WTC11 (cell line): ENCODE measurements at regions not wholly inside any gene's neighbourhood (a gene's known extent, or its start where the extent isn't known, plus 50 kb on each side); places are given as distances from the start of the nearest gene placed in this dataset.

ENCODE experiments used
- CTCF ChIP-seq: fragments of 200-600 bp; IDR thresholded peaks from 2 replicates; pipeline ENCODE4 v1.8.0; 2022; ENCODE audit warnings: antibody characterized with exemption
- GABPB1 ChIP-seq: sonication (generic); formaldehyde crosslinking; IDR thresholded peaks from 2 replicates; pipeline ENCODE4 v1.8.1; 2023; ENCODE audit warnings: mild to moderate bottlenecking, missing genetic modification reagents
- NFE2L1 ChIP-seq: sonication (generic); formaldehyde crosslinking; IDR thresholded peaks from 2 replicates; pipeline ENCODE4 v1.8.1; 2023; ENCODE audit warnings: missing genetic modification reagents
- PREB ChIP-seq: sonication (generic); formaldehyde crosslinking; IDR thresholded peaks from 2 replicates; pipeline ENCODE4 v1.8.1; 2022; ENCODE audit warnings: mild to moderate bottlenecking, missing genetic modification reagents, moderate library complexity, borderline replicate concordance
- SP1 ChIP-seq: sonication (generic); formaldehyde crosslinking; conservative IDR thresholded peaks from 2 replicates; pipeline ENCODE4 v1.8.1; 2022; ENCODE audit warnings: missing genetic modification reagents
- ZNF121 ChIP-seq: sonication (generic); formaldehyde crosslinking; IDR thresholded peaks from 2 replicates; pipeline ENCODE4 v1.8.0; 2023; ENCODE audit warnings: missing genetic modification reagents
- ZNF416 ChIP-seq: fragments of 250-450 bp; sonication (Bioruptor Pico); IDR thresholded peaks from 2 replicates; pipeline ENCODE4 v1.9.0; 2021; ENCODE audit warnings: mild to moderate bottlenecking, inconsistent platforms

GRCh38 chr4:43682551-43682950 lies 766.1 kb downstream of the KCTD8 start:
- TF ChIP-seq ZNF416 (CRISPR knock-in tag): no peak
- TF ChIP-seq PREB (CRISPR knock-in tag): no peak
- TF ChIP-seq SP1 (CRISPR knock-in tag): no peak
- TF ChIP-seq GABPB1 (CRISPR knock-in tag): no peak
- no peak for TF ChIP-seq NFE2L1
- TF ChIP-seq ZNF121 (CRISPR knock-in tag): no peak
- TF ChIP-seq CTCF: no peak
